ENCODE measurements at regions not wholly inside any gene's neighbourhood (a gene's known extent, or its start where the extent isn't known, plus 50 kb on each side); places are given as distances from the start of the nearest gene placed in this dataset.

- Histone ChIP-seq H3K4me1 (ENCODE audit: control insufficient read depth, insufficient read depth, low read length) (no peaks in the 10 kb centered on the region), H3K14ac (replicated peaks; ENCODE audit: low read depth, low read length) (no peak overlapping the region), H3K4me3 (ENCODE audit: insufficient read depth, low read depth, low read length) (no peak overlapping the region), H3K36me3 (ENCODE audit: control insufficient read depth, insufficient read depth, low read length) (no peaks in the 10 kb centered on the region), H2BK5ac (ENCODE audit: low read depth, low read length, poor library complexity, severe bottlenecking) (no peak overlapping the region), H4K91ac (ENCODE audit: insufficient read depth, low read depth, low read length) (no peak overlapping the region), H3K9ac (ENCODE audit: low read depth, low read length) (no peak overlapping the region), H2AK9ac (replicated peaks; ENCODE audit: low read depth, low read length, poor library complexity) (no peak overlapping the region), H3K56ac (ENCODE audit: extremely low read depth, insufficient read depth, low read length) (no peak overlapping the region), H3K4me2 (ENCODE audit: low read depth, low read length) (no peak overlapping the region), H2BK20ac (ENCODE audit: low read depth, low read length) (no peak overlapping the region), H2AFZ (replicated peaks; ENCODE audit: low read length, poor library complexity) (no peak overlapping the region), H4K8ac (ENCODE audit: low read depth in 2 of 2, low read length in 2 of 2) (no peak overlapping the region), H4K20me1 (ENCODE audit: insufficient read depth, low read length) (no peaks in the 10 kb centered on the region), H3K9me3 (ENCODE audit: control insufficient read depth, insufficient read depth, low read length) (no peaks in the 10 kb centered on the region), H3K4ac (ENCODE audit: low read depth, low read length) (no peak overlapping the region), H3K27me3 (ENCODE audit: control insufficient read depth, insufficient read depth, low read length) (no peaks in the 10 kb centered on the region), H3K79me1 (ENCODE audit: low read depth in 1 of 2, low read length in 2 of 2) (no peaks in the 10 kb centered on the region), H3K18ac (ENCODE audit: low read depth, low read length) (no peak overlapping the region), H3K23ac (ENCODE audit: low read depth, low read length) (no peak overlapping the region), H4K5ac (ENCODE audit: low read depth, low read length) (no peak overlapping the region), H3K9me1 (ENCODE audit: insufficient read depth, low read length) (no peaks in the 10 kb centered on the region), H2BK120ac (ENCODE audit: low read depth, low read length) (no peak overlapping the region), H2AK5ac (ENCODE audit: low read depth, low read length) (no peak overlapping the region), H3K27ac (ENCODE audit: insufficient read depth, low read length) (no peak overlapping the region), H2BK15ac (ENCODE audit: low read depth, low read length) (no peak overlapping the region)
- ATAC-seq (ENCODE audit: low read depth) (no peak), DNase-seq (no peak)
- in situ Hi-C loops (cut with MboI; ENCODE audit: low sequenced_read_pairs) = no loop called here
- BruUV-seq (replicated peaks) = no TSS peak
- CTCF ChIA-PET = no interaction called here
- TF ChIP-seq FOS (IDR thresholded peaks at IDR 0.05; ENCODE audit: low read depth, low read length) (no peak), MXI1 (IDR thresholded peaks at IDR 0.05; ENCODE audit: borderline replicate concordance, low read depth, low read length) (no peak), RFX5 (IDR thresholded peaks at IDR 0.05; ENCODE audit: low read depth, low read length) (no peak), RCOR1 (IDR thresholded peaks at IDR 0.05; ENCODE audit: insufficient replicate concordance, low read length) (no peak), CHD1 (IDR thresholded peaks at IDR 0.05; ENCODE audit: low read depth, low read length) (no peak), USF2 (IDR thresholded peaks at IDR 0.05; ENCODE audit: low read depth, low read length) (no peak), NFE2L2 (IDR thresholded peaks at IDR 0.05; ENCODE audit: low read depth, low read length) (no peak), CEBPB (IDR thresholded peaks at IDR 0.05; ENCODE audit: low read depth, low read length) (no peak), CTCF (conservative IDR thresholded peaks at IDR 0.05; ENCODE audit: low read depth, low read length) (no peak), MAZ (IDR thresholded peaks at IDR 0.05; ENCODE audit: borderline replicate concordance, low read depth, low read length) (no peak), ELK1 (IDR thresholded peaks at IDR 0.05; ENCODE audit: borderline replicate concordance, low read depth, low read length) (no peak), RAD21 (IDR thresholded peaks at IDR 0.05; ENCODE audit: low read length) (no peak), BHLHE40 (IDR thresholded peaks at IDR 0.05; ENCODE audit: low read depth, low read length) (no peak), SMC3 (IDR thresholded peaks at IDR 0.05; ENCODE audit: low read depth, low read length) (no peak), POLR2A (IDR thresholded peaks at IDR 0.05; ENCODE audit: low read depth, low read length) (no peak), MAFK (IDR thresholded peaks at IDR 0.05; ENCODE audit: low read depth, low read length) (no peak)
- WGBS, 2 experiments (ENCODE audit: extremely low coverage in 2 of 2, insufficient read length in 1 of 2) = no CpG with 5 or more reads among the region's 1 CpG
- dilution Hi-C loops (cut with HindIII; ENCODE audit: low sequenced_read_pairs, unreplicated experiment) = no loop called here
- POLR2A ChIA-PET (ENCODE audit: unreplicated experiment) = no interaction called here
- intact Hi-C loops (cut with micrococcal nuclease) = no loop called here
Measured at GRCh38 chr18:61203151-61203550, 130.1 kb upstream of the CDH20 start.

All from IMR-90 (cell line).